H9 (cell line): ENCODE measurements at regions not wholly inside any gene's neighbourhood (a gene's known extent, or its start where the extent isn't known, plus 50 kb on each side); places are given as distances from the start of the nearest gene placed in this dataset.
A peak's percentile ranks its signal among the peaks of the same experiment; 100 is the strongest.

Source experiments
- DNase-seq: peaks from one replicate; pipeline ENCODE4 v3.0.0-alpha.2; 2017
- H2AFZ ChIP-seq: one replicate; pipeline ENCODE4 v1.6.1; 2013; ENCODE audit warnings: mild to moderate bottlenecking, low read length, control low read depth, moderate library complexity
- H2AK5ac ChIP-seq: 2 replicates; pipeline ENCODE4 v1.6.1; 2013; ENCODE audit warnings: low read length, control low read depth, mixed read lengths; ENCODE audit not compliant: insufficient read length
- H2BK120ac ChIP-seq: one replicate; pipeline ENCODE4 v1.6.1; 2013; ENCODE audit warnings: low read depth, mild to moderate bottlenecking, low read length, control low read depth, inconsistent platforms; ENCODE audit not compliant: poor library complexity, severe bottlenecking
- H2BK12ac ChIP-seq: 2 replicates; pipeline ENCODE4 v1.6.1; 2013; ENCODE audit warnings: low read length, control low read depth, mixed read lengths, low read depth; ENCODE audit not compliant: insufficient read length
- H2BK15ac ChIP-seq: 2 replicates; pipeline ENCODE4 v1.6.1; 2013; ENCODE audit warnings: low read depth, low read length, control low read depth
- H2BK20ac ChIP-seq: one replicate; pipeline ENCODE4 v1.6.1; 2013; ENCODE audit warnings: low read depth, mild to moderate bottlenecking, low read length, control low read depth, inconsistent platforms; ENCODE audit not compliant: poor library complexity, severe bottlenecking
- H2BK5ac ChIP-seq: 2 replicates; pipeline ENCODE4 v1.6.1; 2013; ENCODE audit warnings: low read length, control low read depth, mixed read lengths; ENCODE audit not compliant: insufficient read length
- H3K14ac ChIP-seq: 2 replicates; pipeline ENCODE4 v1.6.1; 2013; ENCODE audit warnings: low read length, control low read depth; ENCODE audit not compliant: insufficient read depth
- H3K18ac ChIP-seq: 2 replicates; pipeline ENCODE4 v1.6.1; 2013; ENCODE audit warnings: low read depth, mild to moderate bottlenecking, mixed read lengths, low read length, control low read depth; ENCODE audit not compliant: insufficient read length
- H3K23ac ChIP-seq: 2 replicates; pipeline ENCODE4 v1.6.1; 2013; ENCODE audit warnings: low read length, control low read depth, mixed read lengths, low read depth; ENCODE audit not compliant: insufficient read length
- H3K23me2 ChIP-seq: 2 replicates; pipeline ENCODE4 v1.6.1; 2013; ENCODE audit warnings: low read depth, mild to moderate bottlenecking, mixed read lengths, low read length, control low read depth; ENCODE audit not compliant: insufficient read length, poor library complexity, severe bottlenecking
- H3K27ac ChIP-seq: 2 replicates; pipeline ENCODE4 v1.5.1; 2013; ENCODE audit warnings: low read length, control low read depth, mixed read lengths, low read depth; ENCODE audit not compliant: insufficient read length
- H3K27me3 ChIP-seq: 2 replicates; pipeline ENCODE4 v1.6.1; 2013; ENCODE audit warnings: low read length, control low read depth, inconsistent platforms; ENCODE audit not compliant: insufficient read depth
- H3K4ac ChIP-seq: 2 replicates; pipeline ENCODE4 v1.6.1; 2013; ENCODE audit warnings: low read depth, mild to moderate bottlenecking, control low read depth, inconsistent platforms, low read length, moderate library complexity
- H3K4me1 ChIP-seq: 2 replicates; pipeline ENCODE4 v1.6.1; 2013; ENCODE audit warnings: low read length, control low read depth, inconsistent platforms; ENCODE audit not compliant: insufficient read depth
- H3K4me2 ChIP-seq: 2 replicates; pipeline ENCODE4 v1.6.1; 2013; ENCODE audit warnings: low read length, control low read depth, mixed read lengths; ENCODE audit not compliant: insufficient read length, insufficient read depth
- H3K56ac ChIP-seq: 2 replicates; pipeline ENCODE4 v1.6.1; 2013; ENCODE audit warnings: low read depth, mild to moderate bottlenecking, mixed read lengths, low read length, control low read depth; ENCODE audit not compliant: insufficient read length
- H3K79me1 ChIP-seq: 2 replicates; pipeline ENCODE4 v1.6.1; 2013; ENCODE audit warnings: low read depth, mild to moderate bottlenecking, moderate library complexity, low read length, control low read depth, inconsistent platforms; ENCODE audit not compliant: insufficient read depth, poor library complexity, severe bottlenecking
- H3K79me2 ChIP-seq: 2 replicates; pipeline ENCODE4 v1.6.1; 2013; ENCODE audit warnings: low read length, control low read depth, inconsistent platforms; ENCODE audit not compliant: insufficient read depth
- H3K9ac ChIP-seq: 2 replicates; pipeline ENCODE4 v1.6.1; 2013; ENCODE audit warnings: low read length, control low read depth, mixed read lengths; ENCODE audit not compliant: insufficient read length; ENCODE audit errors: extremely low read depth
- H3K9me3 ChIP-seq: one replicate; pipeline ENCODE4 v1.6.1; 2013; ENCODE audit warnings: low read depth, low read length, inconsistent platforms; ENCODE audit not compliant: control insufficient read depth
- H3T11ph ChIP-seq: one replicate; pipeline ENCODE4 v1.6.1; 2013; ENCODE audit warnings: mild to moderate bottlenecking, low read length, control low read depth, inconsistent platforms
- H4K20me1 ChIP-seq: one replicate; pipeline ENCODE4 v1.6.1; 2013; ENCODE audit not compliant: control insufficient read depth, insufficient read length, insufficient read depth
- H4K5ac ChIP-seq: 2 replicates; pipeline ENCODE4 v1.6.1; 2013; ENCODE audit warnings: low read depth, mild to moderate bottlenecking, mixed read lengths, low read length, control low read depth; ENCODE audit not compliant: insufficient read length
- H4K8ac ChIP-seq: replicated peaks from 2 replicates; pipeline ENCODE4 v1.6.1; 2013; ENCODE audit warnings: low read length, control low read depth, mixed read lengths, low read depth; ENCODE audit not compliant: insufficient read length
- H4K91ac ChIP-seq: 2 replicates; pipeline ENCODE4 v1.6.1; 2013; ENCODE audit warnings: low read depth, mild to moderate bottlenecking, moderate library complexity, mixed read lengths, low read length, control low read depth; ENCODE audit not compliant: insufficient read length
- H3K27ac Mint-ChIP-seq, 3 experiments: 2 replicates in 2 of 3; 3 replicates in 1 of 3; pipeline ENCODE4 v1.8.0; 2020 to 2021; ENCODE audit warnings: mixed read lengths in 3 of 3, mild to moderate bottlenecking in 1 of 3, moderate library complexity in 1 of 3
- H3K27me3 Mint-ChIP-seq: 2 replicates; pipeline ENCODE4 v1.8.0; 2021; ENCODE audit warnings: low read depth, mild to moderate bottlenecking, moderate library complexity, mixed read lengths
- H3K36me3 Mint-ChIP-seq, 3 experiments: 2 replicates in 2 of 3; 3 replicates in 1 of 3; pipeline ENCODE4 v1.8.0; 2020 to 2021; ENCODE audit warnings: low read depth in 3 of 3, mixed read lengths in 3 of 3; ENCODE audit not compliant: insufficient read depth in 1 of 3
- H3K4me1 Mint-ChIP-seq, 2 experiments: 2 replicates each; pipeline ENCODE4 v1.8.0; 2020; ENCODE audit warnings: mixed read lengths in 2 of 2
- H3K4me3 Mint-ChIP-seq, 2 experiments: 2 replicates in 1 of 2; 3 replicates in 1 of 2; pipeline ENCODE4 v1.8.0; 2020 to 2021; ENCODE audit warnings: mild to moderate bottlenecking in 2 of 2, mixed read lengths in 2 of 2, moderate library complexity in 1 of 2
- H3K9me3 Mint-ChIP-seq, 2 experiments: 2 replicates in 1 of 2; 3 replicates in 1 of 2; pipeline ENCODE4 v1.8.0; 2020; ENCODE audit warnings: mild to moderate bottlenecking in 2 of 2, mixed read lengths in 2 of 2, moderate library complexity in 1 of 2
- CTCF ChIP-seq: fragments of 200-600 bp; sonication (generic); conservative IDR thresholded peaks from 3 replicates; pipeline ENCODE4 v1.8.0; 2021; ENCODE audit warnings: antibody characterized with exemption, mild to moderate bottlenecking
- WGBS: extraction: QIAGEN DNeasy Blood & Tissue Kit; methylation state at CpG from one replicate; pipeline ENCODE4 v1.1.7; 2013; ENCODE audit warnings: missing lambda C conversion rate, low lambda C conversion rate, mixed read lengths; ENCODE audit not compliant: insufficient read length; ENCODE audit errors: extremely low coverage; 5-methylcytosine and 5-hydroxymethylcytosine counted together

- H3K79me2 ChIP-seq: no peaks in the 10 kb centered on the region
Observed at GRCh38 chr10:30555465-30555864, 74.1 kb downstream of the LYZL2 start.

More at GRCh38 chr10:30555465-30555864, 74.1 kb downstream of the LYZL2 start:
- H3K56ac ChIP-seq: no peak overlapping the region
- no peak overlapping the region for H3K4me2 ChIP-seq
- no peak overlapping the region for H2BK20ac ChIP-seq
- no peak overlapping the region for H2BK120ac ChIP-seq
- Mint-ChIP-seq H3K27me3 (peaks cover 1% of the 10 kb centered on the region; the same call in 1 of the 2 replicates), H3K36me3 (no peaks in the 10 kb centered on the region), H3K4me3 (no peak overlapping the region), H3K27ac (no peak overlapping the region), H3K4me1 (peaks cover 34 to 43% of the 10 kb centered on the region in 2 experiments), H3K9me3 (no peaks in the 10 kb centered on the region; a peak in 1 of 5 replicates)
- H2BK15ac ChIP-seq: no peak overlapping the region
- H3K4ac ChIP-seq: no peak overlapping the region
- H3K23me2 ChIP-seq: no peaks in the 10 kb centered on the region
- no peak overlapping the region for H4K91ac ChIP-seq
- H3K9ac ChIP-seq: no peak overlapping the region
- H3K79me1 ChIP-seq: no peaks in the 10 kb centered on the region
- TF ChIP-seq CTCF: no peak
- H2BK12ac ChIP-seq: no peak overlapping the region
- H4K8ac ChIP-seq: no peak overlapping the region
- no peak overlapping the region for H3K27ac ChIP-seq
- no peaks in the 10 kb centered on the region for H4K20me1 ChIP-seq
- H4K5ac ChIP-seq: no peak overlapping the region
- H3T11ph ChIP-seq: no peak overlapping the region
- H3K23ac ChIP-seq: no peak overlapping the region
- H3K14ac ChIP-seq: 0 out of 2 replicates have a peak overlapping the region, but pooled peaks have one; percentile 35
- H2BK5ac ChIP-seq: no peak overlapping the region
- H3K9me3 ChIP-seq: no peaks in the 10 kb centered on the region
- no CpG with 5 or more reads among the region's 5 CpGs for WGBS
- no peak for DNase-seq
- H2AFZ ChIP-seq: no peak overlapping the region
- H3K18ac ChIP-seq: peak overlapping the region; percentile 60
- H3K4me1 ChIP-seq: peaks cover 3% of the 10 kb centered on the region; the same call in 1 of the 2 replicates
- H3K27me3 ChIP-seq: no peaks in the 10 kb centered on the region
- no peak overlapping the region for H2AK5ac ChIP-seq
